ENCODE measurements at regions not wholly inside any gene's neighbourhood (a gene's known extent, or its start where the extent isn't known, plus 50 kb on each side); places are given as distances from the start of the nearest gene placed in this dataset.

DNA sequence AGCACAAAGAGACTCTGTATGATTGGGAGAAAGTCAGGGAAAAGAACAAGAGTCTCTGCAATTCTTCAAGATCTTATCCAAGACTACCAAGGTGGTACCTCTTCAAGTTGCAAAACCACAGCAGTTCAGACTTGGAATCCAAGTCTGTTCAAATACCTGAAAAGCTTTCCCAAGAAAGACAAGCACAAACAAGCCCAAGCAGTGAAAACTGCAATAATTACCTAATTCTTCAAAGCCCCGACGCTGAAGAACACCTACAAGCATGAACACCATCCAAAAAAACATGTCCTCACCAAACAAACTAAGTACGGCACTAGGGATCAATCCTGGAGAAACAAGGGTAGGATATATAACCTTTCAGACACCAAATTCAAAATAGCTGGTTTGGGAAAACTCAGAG, 299.3 kb upstream of the ALCAM start:
- H3K23ac ChIP-seq (ENCODE audit: insufficient read length): no peak overlapping the region
- H3K14ac ChIP-seq (ENCODE audit: insufficient read length): no peak overlapping the region
- no peaks in the 10 kb centered on the region for H4K20me1 ChIP-seq (replicated peaks in 1 of 2; ENCODE audit: control insufficient read depth in 1 of 2, insufficient read depth in 2 of 2, low read length in 2 of 2)
- H3K27ac ChIP-seq (ENCODE audit: low read depth, low read length): no peak overlapping the region
- 95% methylated on average over 3 of the region's 3 CpGs; no CpG with 5 or more reads in 1 of the 2 experiments for WGBS, 2 experiments (ENCODE audit: extremely low coverage in 1 of 2, insufficient coverage in 1 of 2, insufficient read length in 1 of 2, insufficient replicate concordance in 2 of 2, low coverage in 1 of 2, low lambda C conversion rate in 2 of 2, missing lambda C conversion rate in 1 of 2)
- no peak overlapping the region for H4K8ac ChIP-seq (ENCODE audit: extremely low read depth, insufficient read depth, low read length)
- H2AK5ac ChIP-seq (ENCODE audit: low read depth, low read length): no peak overlapping the region
- no peaks in the 10 kb centered on the region for H3K4me1 ChIP-seq (replicated peaks in 1 of 4; ENCODE audit: control insufficient read depth in 3 of 4, insufficient read depth in 4 of 4, low read length in 3 of 4)
- no peak overlapping the region for H2BK20ac ChIP-seq (ENCODE audit: low read length)
- H2BK15ac ChIP-seq (ENCODE audit: low read length): no peak overlapping the region
- H3K56ac ChIP-seq (replicated peaks; ENCODE audit: insufficient read length, low read depth, low read length): no peak overlapping the region
- no peaks in the 10 kb centered on the region for H3K79me1 ChIP-seq (ENCODE audit: low read depth, low read length)
- TF ChIP-seq HDAC2 (IDR thresholded peaks at IDR 0.05; ENCODE audit: borderline replicate concordance in 1 of 2, low read depth in 2 of 2, low read length in 2 of 2): no peak
- TF ChIP-seq SP4 (IDR thresholded peaks at IDR 0.05; ENCODE audit: low read length): no peak
- TF ChIP-seq SUZ12 (IDR thresholded peaks at IDR 0.05; ENCODE audit: low read length): no peak
- no peak for TF ChIP-seq BCL11A (IDR thresholded peaks at IDR 0.05; ENCODE audit: low read depth in 2 of 2, low read length in 2 of 2)
- no peak for TF ChIP-seq RBBP5 (IDR thresholded peaks at IDR 0.05; ENCODE audit: borderline replicate concordance, low read depth, low read length)
- TF ChIP-seq, protein P1, sequence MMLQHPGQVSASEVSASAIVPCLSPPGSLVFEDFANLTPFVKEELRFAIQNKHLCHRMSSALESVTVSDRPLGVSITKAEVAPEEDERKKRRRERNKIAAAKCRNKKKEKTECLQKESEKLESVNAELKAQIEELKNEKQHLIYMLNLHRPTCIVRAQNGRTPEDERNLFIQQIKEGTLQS (IDR thresholded peaks at IDR 0.05; ENCODE audit: insufficient read depth, low read depth, low read length): no peak
- no peak for TF ChIP-seq YY1 (IDR thresholded peaks at IDR 0.05; ENCODE audit: low read depth, low read length)
- no peak for TF ChIP-seq EGR1 (IDR thresholded peaks at IDR 0.05; ENCODE audit: borderline replicate concordance, low read depth, low read length)
- no peak for TF ChIP-seq SAP30 (IDR thresholded peaks at IDR 0.05; ENCODE audit: insufficient read depth, insufficient replicate concordance, low read length)
- TF ChIP-seq CREB1 (IDR thresholded peaks at IDR 0.05): no peak
- TF ChIP-seq KDM4A (IDR thresholded peaks at IDR 0.05; ENCODE audit: low read depth, low read length, severe bottlenecking): no peak
- H3K4ac ChIP-seq (replicated peaks; ENCODE audit: insufficient read length, low read depth, low read length): no peak overlapping the region
- no peak overlapping the region for H3K9ac ChIP-seq (replicated peaks in 1 of 4; ENCODE audit: extremely low read depth in 1 of 4, low read depth in 3 of 4, low read length in 3 of 4)
- CTCF ChIA-PET (ENCODE audit: partially characterized antibody): interaction anchor here (1.3 kb wide), 1 partner anchor 10 kb away, joined by 3 read pairs; no protein-coding TSS in a partner anchor
- H4K91ac ChIP-seq (replicated peaks; ENCODE audit: insufficient read length, low read length): no peak overlapping the region
- H3K23me2 ChIP-seq (ENCODE audit: low read depth, low read length): no peaks in the 10 kb centered on the region
- no peaks in the 10 kb centered on the region for H3K27me3 ChIP-seq (replicated peaks in 1 of 4; ENCODE audit: control insufficient read depth in 3 of 4, extremely low read depth in 1 of 4, insufficient read depth in 3 of 4, low read length in 3 of 4)
- no peak overlapping the region for H4K5ac ChIP-seq (ENCODE audit: insufficient read length, low read depth, low read length)
- no peaks in the 10 kb centered on the region for H3K9me3 ChIP-seq (ENCODE audit: insufficient read depth in 2 of 2, low read depth in 1 of 2, low read length in 1 of 2)
- POLR2A ChIA-PET (ENCODE audit: partially characterized antibody): no interaction called here
- H3K4me2 ChIP-seq (ENCODE audit: insufficient read depth in 1 of 2, low read depth in 2 of 2, low read length in 2 of 2): no peak overlapping the region
- H2AFZ ChIP-seq (ENCODE audit: low read length): no peak overlapping the region
- H3K79me2 ChIP-seq (ENCODE audit: control insufficient read depth in 1 of 2, insufficient read depth in 2 of 2, low read length in 2 of 2): no peaks in the 10 kb centered on the region
- no peak overlapping the region for H3K4me3 ChIP-seq (ENCODE audit: extremely low read depth in 1 of 4, insufficient read depth in 2 of 4, low read depth in 3 of 4, low read length in 4 of 4)
- DNase-seq (ENCODE audit: low read depth in 1 of 2, low spot score in 2 of 2): no peak
- H2BK5ac ChIP-seq (ENCODE audit: low read depth, low read length): no peak overlapping the region
- no peak overlapping the region for H2BK120ac ChIP-seq (replicated peaks; ENCODE audit: low read depth, low read length)
- H3K36me3 ChIP-seq (ENCODE audit: control insufficient read depth in 2 of 4, insufficient read depth in 4 of 4, low read length in 3 of 4): no peaks in the 10 kb centered on the region
- FAIRE-seq: no peak
- no peak overlapping the region for H2BK12ac ChIP-seq (ENCODE audit: low read depth, low read length)
- H3K18ac ChIP-seq (ENCODE audit: extremely low read depth, low read length): no peak overlapping the region
